Inflammatory macrophage treated with lipopolysaccharide for 4 hours (primary cell): ENCODE measurements at regions not wholly inside any gene's neighbourhood (a gene's known extent, or its start where the extent isn't known, plus 50 kb on each side); places are given as distances from the start of the nearest gene placed in this dataset.
"Not testable (repeated sequence)": the region's sequence is repeated elsewhere in the genome, so short reads cannot be mapped to it uniquely, and the experiment has no call there.

Experiments used
- DNase-seq: peaks from one replicate; pipeline ENCODE4 v3.0.0-alpha.2; 2020

- no peak for DNase-seq
These were observed 180.9 kb upstream of the NUDT10 start for GRCh38 chrX:51151734-51152133.

DNA sequence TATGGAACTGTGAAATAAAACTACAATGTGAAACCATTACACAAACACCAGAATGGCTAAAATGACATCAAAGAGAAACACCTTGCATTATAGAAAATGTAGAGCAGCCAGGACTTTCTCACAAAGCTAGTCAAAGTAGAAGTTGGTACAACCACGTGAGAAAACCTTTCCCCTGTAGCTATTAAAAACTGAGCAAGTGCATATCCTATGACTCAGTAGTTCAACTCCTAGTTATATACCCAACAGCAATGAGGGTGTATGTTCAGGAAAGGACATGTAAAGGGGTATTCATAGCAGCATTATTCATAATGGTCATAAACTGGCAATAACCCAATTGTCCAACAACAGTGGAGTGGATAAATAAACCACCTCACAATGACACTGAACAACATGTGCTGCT, 177.5 kb upstream of the NUDT10 start:
- DNase-seq, result no peak

DNA sequence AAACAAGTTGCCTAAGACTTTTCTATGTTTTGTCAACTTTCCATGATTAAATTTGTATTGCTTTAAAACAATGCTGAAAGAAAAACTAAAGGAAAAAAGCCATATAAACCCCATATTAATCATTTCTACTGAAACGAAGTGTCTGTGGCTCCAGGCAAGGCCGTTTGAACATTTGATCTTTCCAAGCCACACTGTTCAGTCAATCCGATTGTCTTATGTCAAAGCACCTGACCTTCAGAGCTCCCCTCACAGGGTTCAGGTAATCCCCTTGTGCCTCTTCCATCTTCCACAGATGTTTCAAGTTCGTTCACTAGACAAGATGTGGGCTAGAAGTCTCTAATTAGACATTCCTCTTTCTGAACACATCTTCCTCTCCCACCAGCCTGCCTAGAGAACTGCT, 177.1 kb upstream of the NUDT10 start:
- DNase-seq, result no peak

DNA sequence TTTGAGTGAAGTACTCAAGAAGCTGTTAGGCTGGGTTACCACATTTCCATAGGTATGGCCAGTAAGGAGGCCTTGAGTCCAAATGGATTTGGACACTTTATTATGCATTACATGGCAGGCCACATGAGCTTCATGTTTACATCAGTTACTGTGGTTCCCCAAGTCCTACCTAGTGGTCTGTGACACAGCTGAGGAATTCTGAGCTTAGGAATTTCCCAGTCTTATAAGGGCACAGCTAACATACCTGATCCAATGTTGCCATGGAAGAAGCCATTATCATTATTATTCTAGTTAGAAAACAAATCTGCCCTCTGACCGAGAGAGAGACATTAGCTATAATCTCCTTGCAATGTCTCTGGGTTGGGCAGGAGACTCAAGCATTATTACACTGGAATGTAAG, 174.4 kb upstream of the NUDT10 start:
- DNase-seq, result no peak

DNA sequence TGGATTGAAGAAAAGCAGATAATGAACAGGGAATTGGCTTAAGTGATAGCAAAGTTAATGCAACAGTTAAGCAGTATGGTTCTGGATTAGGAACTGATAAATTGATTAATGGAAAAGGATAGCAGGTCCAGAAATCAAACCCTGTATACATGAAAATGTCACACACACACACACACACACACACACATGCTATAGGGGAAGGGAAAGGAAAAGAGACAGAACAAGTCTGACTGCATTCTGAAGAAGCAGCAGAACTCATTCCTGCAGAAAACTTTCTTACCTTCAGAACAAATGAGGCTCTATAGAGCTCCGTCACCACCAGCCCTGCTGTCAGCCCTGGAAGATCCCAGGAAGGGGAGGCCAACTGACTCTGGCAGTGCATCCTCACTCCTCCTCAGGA, 173.2 kb upstream of the NUDT10 start:
- not testable (repeated sequence) for DNase-seq

DNA sequence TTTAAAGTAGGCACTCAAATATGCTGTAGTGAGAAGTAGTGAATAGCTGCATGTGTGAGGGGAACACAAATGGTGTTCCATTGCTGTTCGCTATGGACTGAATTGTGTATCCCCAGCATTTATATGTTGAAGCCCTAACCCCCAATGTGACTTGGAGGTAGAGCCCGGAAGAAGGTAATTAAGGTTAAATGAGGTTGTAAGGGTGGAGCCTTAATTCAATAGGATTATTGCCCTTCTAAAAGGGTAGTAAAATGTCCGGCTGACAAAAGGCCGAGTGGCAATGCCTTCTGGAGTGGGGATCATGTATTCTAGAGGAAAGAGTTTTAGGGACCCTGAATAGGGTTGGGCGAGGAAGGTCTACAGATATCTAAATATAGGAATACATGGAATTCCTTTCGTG, 168.9 kb upstream of the NUDT10 start:
- no peak for DNase-seq

- DNase-seq, result not testable (repeated sequence)
These were observed 154.2 kb upstream of the NUDT10 start for GRCh38 chrX:51178356-51178900.

- not testable (repeated sequence) for DNase-seq
These were observed 152.8 kb upstream of the NUDT10 start for GRCh38 chrX:51179805-51180204.

DNA sequence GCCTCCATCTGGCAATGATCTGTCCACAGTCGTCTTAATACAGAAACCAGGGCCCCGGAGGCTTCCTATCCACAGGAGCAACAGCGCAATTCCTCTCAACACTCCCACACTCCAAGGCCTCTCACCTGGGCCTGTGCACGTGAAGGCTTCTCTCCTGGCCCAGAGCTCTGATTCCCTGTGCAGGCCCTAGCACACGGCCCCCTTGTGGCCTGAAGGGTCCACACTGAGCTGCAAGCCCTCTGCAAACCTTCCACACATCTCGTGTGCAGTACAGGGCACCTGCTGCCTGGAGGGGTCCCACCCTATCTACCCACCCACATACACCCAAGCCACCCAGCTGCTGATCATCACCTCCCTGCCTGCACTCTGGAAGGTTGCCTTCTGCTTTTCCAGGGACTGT, 150.1 kb upstream of the NUDT10 start:
- DNase-seq, result no peak

DNA sequence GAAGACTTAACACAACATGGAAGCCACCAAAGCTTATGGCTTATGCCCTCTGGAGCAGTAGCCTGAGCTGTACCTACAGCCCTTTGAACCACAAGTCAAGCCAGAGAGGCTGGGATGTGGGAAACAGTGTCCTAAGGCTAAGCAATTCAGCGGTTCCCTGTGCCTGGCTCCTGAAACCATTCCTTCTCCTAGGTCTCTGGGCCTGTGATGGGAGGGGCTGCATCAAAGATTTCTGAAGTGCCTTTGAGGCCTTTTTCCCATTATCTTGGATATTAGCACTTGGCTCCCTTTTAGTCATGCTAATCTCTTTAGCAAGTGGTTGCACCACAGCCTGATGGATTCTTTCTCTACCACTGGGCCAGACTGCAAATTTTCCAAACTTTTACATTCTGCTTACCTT, 140.5 kb upstream of the NUDT10 start:
- DNase-seq, result no peak

DNA sequence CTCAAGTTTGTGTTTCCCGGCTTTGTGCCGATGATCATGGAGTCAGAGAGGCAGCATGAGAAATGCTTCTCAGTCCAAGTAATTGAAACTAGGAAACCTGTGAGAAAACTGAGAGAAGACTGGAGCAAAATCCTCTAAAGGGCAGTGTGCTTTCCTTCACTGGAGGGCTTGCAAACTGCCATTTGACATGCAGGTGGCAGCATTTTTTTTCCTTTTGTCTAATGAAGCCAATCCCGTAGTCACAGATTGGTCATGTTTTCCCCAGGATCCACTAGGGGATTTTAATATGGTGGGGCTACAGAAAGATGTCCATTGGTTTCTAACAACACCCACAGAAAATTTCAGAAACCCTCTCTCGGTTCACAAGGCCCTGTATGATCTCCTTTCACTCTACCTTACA, 117.4 kb upstream of the NUDT10 start:
- DNase-seq, result no peak

DNA sequence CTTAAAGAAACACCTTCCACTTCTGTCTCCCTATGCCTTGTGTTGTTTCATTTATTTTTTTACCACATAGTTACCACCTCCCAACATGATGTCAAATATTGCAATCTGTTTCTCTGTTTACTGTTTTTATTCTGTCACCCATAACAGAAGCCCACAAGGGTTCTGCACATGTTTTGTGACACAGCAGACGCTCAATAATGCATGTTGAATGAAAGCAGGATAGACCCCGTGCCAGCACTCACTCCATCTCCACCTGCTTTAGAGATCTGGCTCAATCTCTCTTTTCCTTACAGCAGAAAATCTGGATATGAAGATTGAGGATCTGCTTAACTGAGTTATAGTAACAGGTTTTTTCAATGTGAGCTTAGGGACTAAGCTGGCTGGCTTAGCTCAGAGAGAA, 116.8 kb upstream of the NUDT10 start:
- DNase-seq, result no peak

DNA sequence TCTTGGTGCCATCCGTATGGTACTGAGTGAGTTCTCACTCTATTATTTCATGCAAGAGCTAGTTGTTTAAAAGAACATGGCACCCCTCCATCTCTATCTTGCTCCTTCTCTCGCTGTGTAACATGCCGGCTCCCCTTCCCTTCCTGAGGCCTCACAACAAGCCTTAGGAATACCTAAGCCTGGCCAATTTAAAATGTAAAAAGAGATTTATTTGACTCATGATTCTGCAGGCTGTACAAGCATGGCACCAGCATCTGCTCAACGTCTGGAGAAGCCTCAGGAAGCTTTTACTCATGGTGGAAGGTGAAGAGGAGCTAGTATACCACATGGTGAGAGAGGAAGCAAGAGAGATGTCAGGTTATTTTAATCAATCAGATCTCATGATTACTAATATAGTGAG, 90.4 kb upstream of the NUDT10 start:
- DNase-seq, result no peak

GRCh38 chrX:51257490-51257889, 75.1 kb upstream of the NUDT10 start:
- DNase-seq, result no peak

GRCh38 chrX:51262271-51262670, 70.4 kb upstream of the NUDT10 start:
- not testable (repeated sequence) for DNase-seq

- DNase-seq, result no peak
These were observed 60.0 kb upstream of the NUDT10 start for GRCh38 chrX:51272638-51273037.

- DNase-seq, result no peak
These were observed 50.8 kb upstream of the NUDT10 start for GRCh38 chrX:51281758-51282318.
